Activated naive CD4-positive, alpha-beta T cell treated with anti-CD3 and anti-CD28 coated beads, Interleukin-2, amount 50 U/mL, for 72 hours (primary cell): ENCODE measurements at regions not wholly inside any gene's neighbourhood (a gene's known extent, or its start where the extent isn't known, plus 50 kb on each side); places are given as distances from the start of the nearest gene placed in this dataset.

Experiments
- ATAC-seq, 2 donors: fragments of 150-1000 bp; cut with Tn5 transposase; 2 replicates each; pipeline ENCODE4 v1.10.0; 2021; ENCODE audit warnings: mild to moderate bottlenecking in 2 of 2, moderate library complexity in 2 of 2
- DNase-seq, 2 donors: peaks; one replicate each; pipeline ENCODE4 v3.0.0; 2021 to 2022; ENCODE audit warnings: low spot score in 2 of 2
- H3K27ac Mint-ChIP-seq, 2 donors: one replicate each; pipeline ENCODE4 v1.8.0; 2022; ENCODE audit warnings: mild to moderate bottlenecking in 2 of 2, mixed read lengths in 2 of 2
- H3K36me3 Mint-ChIP-seq, 2 donors: one replicate each; pipeline ENCODE4 v1.8.0; 2022; ENCODE audit warnings: mixed read lengths in 2 of 2
- H3K9me3 Mint-ChIP-seq, 2 donors: one replicate each; pipeline ENCODE4 v1.8.0; 2022; ENCODE audit warnings: mixed read lengths in 2 of 2

GRCh38 chr7:68449816-68450215, 1148.5 kb upstream of the AUTS2 start:
- Mint-ChIP-seq H3K36me3 (peaks cover 4 to 8% of the 10 kb centered on the region in 2 donors), H3K9me3 (peaks cover 19 to 24% of the 10 kb centered on the region in 2 donors), H3K27ac (no peak overlapping the region)
- ATAC-seq: no peak
- no peak for DNase-seq

- H3K27ac Mint-ChIP-seq: no peak overlapping the region
- H3K9me3 Mint-ChIP-seq: peaks cover 40 to 42% of the 10 kb centered on the region in 2 donors
- peaks cover 12 to 24% of the 10 kb centered on the region in 2 donors for H3K36me3 Mint-ChIP-seq
- DNase-seq (no peak), ATAC-seq (no peak)
Measured at GRCh38 chr7:68454931-68455330, 1143.3 kb upstream of the AUTS2 start.

- Mint-ChIP-seq H3K36me3 (peaks cover 12 to 27% of the 10 kb centered on the region in 2 donors), H3K9me3 (peaks cover 43 to 47% of the 10 kb centered on the region in 2 donors)
Measured at GRCh38 chr7:68456469-68456868, 1141.8 kb upstream of the AUTS2 start.

GRCh38 chr7:68457481-68457880, 1140.8 kb upstream of the AUTS2 start:
- ATAC-seq: no peak
- Mint-ChIP-seq H3K27ac (no peak overlapping the region), H3K9me3 (peaks cover 45 to 55% of the 10 kb centered on the region in 2 donors), H3K36me3 (peaks cover 12 to 27% of the 10 kb centered on the region in 2 donors)
- DNase-seq: no peak

More at GRCh38 chr7:68456469-68456868, 1141.8 kb upstream of the AUTS2 start:
- DNase-seq: no peak
- H3K27ac Mint-ChIP-seq: no peak overlapping the region
- ATAC-seq: no peak

- Mint-ChIP-seq H3K27ac (no peak overlapping the region), H3K9me3 (peaks cover 40 to 51% of the 10 kb centered on the region in 2 donors), H3K36me3 (peaks cover 8 to 27% of the 10 kb centered on the region in 2 donors)
Measured at GRCh38 chr7:68458010-68458908, 1140.0 kb upstream of the AUTS2 start.

GRCh38 chr7:68461430-68461829, 1136.8 kb upstream of the AUTS2 start:
- H3K9me3 Mint-ChIP-seq: peaks cover 38 to 47% of the 10 kb centered on the region in 2 donors
- H3K36me3 Mint-ChIP-seq: peaks cover 8 to 27% of the 10 kb centered on the region in 2 donors
- DNase-seq: no peak
- H3K27ac Mint-ChIP-seq: no peak overlapping the region
- no peak for ATAC-seq

More at GRCh38 chr7:68458010-68458908, 1140.0 kb upstream of the AUTS2 start:
- no peak for DNase-seq
- ATAC-seq: no peak

- Mint-ChIP-seq H3K9me3 (peaks cover 19 to 37% of the 10 kb centered on the region in 2 donors), H3K27ac (no peak overlapping the region), H3K36me3 (peaks cover 5 to 6% of the 10 kb centered on the region in 2 donors)
- DNase-seq (no peak), ATAC-seq (no peak)
Measured at GRCh38 chr7:68470836-68471435, 1127.3 kb upstream of the AUTS2 start.

GRCh38 chr7:68472688-68473087, 1125.6 kb upstream of the AUTS2 start:
- Mint-ChIP-seq H3K36me3 (peaks cover 5 to 6% of the 10 kb centered on the region in 2 donors), H3K27ac (no peak overlapping the region), H3K9me3 (peaks cover 15 to 38% of the 10 kb centered on the region in 2 donors)
- ATAC-seq: no peak
- DNase-seq: no peak

- ATAC-seq: no peak
- Mint-ChIP-seq H3K27ac (no peak overlapping the region), H3K9me3 (peaks cover 8 to 30% of the 10 kb centered on the region in 2 donors), H3K36me3 (peaks cover 0 to 6% of the 10 kb centered on the region in 2 donors)
- no peak for DNase-seq
Measured at GRCh38 chr7:68474661-68475216, 1123.5 kb upstream of the AUTS2 start.

GRCh38 chr7:68476966-68477365, 1121.3 kb upstream of the AUTS2 start:
- Mint-ChIP-seq H3K36me3 (peaks cover 0 to 6% of the 10 kb centered on the region in 2 donors), H3K9me3 (peaks cover 8 to 33% of the 10 kb centered on the region in 2 donors), H3K27ac (no peak overlapping the region)
- ATAC-seq (no peak), DNase-seq (no peak)

GRCh38 chr7:68478326-68478725, 1119.9 kb upstream of the AUTS2 start:
- peaks cover 14 to 29% of the 10 kb centered on the region in 2 donors for H3K9me3 Mint-ChIP-seq
- no peak for DNase-seq
- no peak for ATAC-seq
- no peaks in the 10 kb centered on the region for H3K36me3 Mint-ChIP-seq
- no peak overlapping the region for H3K27ac Mint-ChIP-seq

- ATAC-seq (no peak), DNase-seq (no peak)
- Mint-ChIP-seq H3K9me3 (peaks cover 13 to 14% of the 10 kb centered on the region in 2 donors), H3K36me3 (no peaks in the 10 kb centered on the region), H3K27ac (no peak overlapping the region)
Measured at GRCh38 chr7:68482800-68483199, 1115.5 kb upstream of the AUTS2 start.

GRCh38 chr7:68484731-68485130, 1113.5 kb upstream of the AUTS2 start:
- DNase-seq: no peak
- ATAC-seq: no peak
- Mint-ChIP-seq H3K9me3 (peaks cover 13 to 21% of the 10 kb centered on the region in 2 donors), H3K27ac (no peak overlapping the region), H3K36me3 (no peaks in the 10 kb centered on the region)

GRCh38 chr7:68485253-68485917, 1112.9 kb upstream of the AUTS2 start:
- Mint-ChIP-seq H3K27ac (no peak overlapping the region), H3K36me3 (no peaks in the 10 kb centered on the region), H3K9me3 (peaks cover 13 to 22% of the 10 kb centered on the region in 2 donors)
- no peak for ATAC-seq
- no peak for DNase-seq

- Mint-ChIP-seq H3K36me3 (no peaks in the 10 kb centered on the region), H3K9me3 (peaks cover 7 to 17% of the 10 kb centered on the region in 2 donors), H3K27ac (no peak overlapping the region)
- ATAC-seq (no peak), DNase-seq (no peak)
Measured at GRCh38 chr7:68488341-68489060, 1109.8 kb upstream of the AUTS2 start.
